ENCODE measurements at regions not wholly inside any gene's neighbourhood (a gene's known extent, or its start where the extent isn't known, plus 50 kb on each side); places are given as distances from the start of the nearest gene placed in this dataset.
A peak's percentile ranks its signal among the peaks of the same experiment; 100 is the strongest.

- DNase-seq = no peak
Measured at GRCh38 chr12:39043424-39043822, 138.0 kb upstream of the CPNE8 start.

- DNase-seq = no peak
Measured at GRCh38 chr12:39040275-39040674, 134.9 kb upstream of the CPNE8 start.

GRCh38 chr12:39037115-39037514 lies 131.7 kb upstream of the CPNE8 start:
- DNase-seq = peak; percentile 25

GRCh38 chr12:39036105-39036504 lies 130.7 kb upstream of the CPNE8 start:
- DNase-seq = no peak

GRCh38 chr12:39033782-39034181 lies 128.4 kb upstream of the CPNE8 start:
- DNase-seq = no peak

GRCh38 chr12:39032448-39032847 lies 127.1 kb upstream of the CPNE8 start:
- DNase-seq = no peak

GRCh38 chr12:39032034-39032433 lies 126.6 kb upstream of the CPNE8 start:
- no peak for DNase-seq

GRCh38 chr12:39028382-39028781 lies 123.0 kb upstream of the CPNE8 start:
- DNase-seq = no peak

- DNase-seq = no peak
Measured at GRCh38 chr12:39012870-39013269, 107.5 kb upstream of the CPNE8 start.

- no peak for DNase-seq
Measured at GRCh38 chr12:39011166-39011565, 105.8 kb upstream of the CPNE8 start.

GRCh38 chr12:39010406-39010805 lies 105.0 kb upstream of the CPNE8 start:
- DNase-seq = no peak

GRCh38 chr12:39007619-39008018 lies 102.2 kb upstream of the CPNE8 start:
- no peak for DNase-seq

GRCh38 chr12:39006286-39006685 lies 100.9 kb upstream of the CPNE8 start:
- DNase-seq = no peak

GRCh38 chr12:39005671-39006070 lies 100.3 kb upstream of the CPNE8 start:
- no peak for DNase-seq

- no peak for DNase-seq
Measured at GRCh38 chr12:39003541-39004155, 98.3 kb upstream of the CPNE8 start.

- DNase-seq = no peak
Measured at GRCh38 chr12:39000370-39000769, 95.0 kb upstream of the CPNE8 start.

GRCh38 chr12:38998887-38999482 lies 93.6 kb upstream of the CPNE8 start:
- no peak for DNase-seq

- DNase-seq = no peak
Measured at GRCh38 chr12:38995249-38995648, 89.9 kb upstream of the CPNE8 start.

GRCh38 chr12:38985961-38986360 lies 80.6 kb upstream of the CPNE8 start:
- DNase-seq = no peak

- DNase-seq = no peak
Measured at GRCh38 chr12:38984388-38984787, 79.0 kb upstream of the CPNE8 start.

GRCh38 chr12:38983117-38983571 lies 77.8 kb upstream of the CPNE8 start:
- DNase-seq = no peak

- DNase-seq = no peak
Measured at GRCh38 chr12:38977132-38977531, 71.7 kb upstream of the CPNE8 start.

- no peak for DNase-seq
Measured at GRCh38 chr12:38969706-38970105, 64.3 kb upstream of the CPNE8 start.

GRCh38 chr12:38961683-38962082 lies 56.3 kb upstream of the CPNE8 start:
- no peak for DNase-seq

- DNase-seq = no peak
Measured at GRCh38 chr12:38961012-38961411, 55.6 kb upstream of the CPNE8 start.

Data from NCI-H1105 (cell line).